ENCODE measurements at regions not wholly inside any gene's neighbourhood (a gene's known extent, or its start where the extent isn't known, plus 50 kb on each side); places are given as distances from the start of the nearest gene placed in this dataset.
A peak's percentile ranks its signal among the peaks of the same experiment; 100 is the strongest.

- Histone ChIP-seq H3K79me2 (ENCODE audit: insufficient read depth, low read length) (no peaks in the 10 kb centered on the region), H3K4me1 (ENCODE audit: insufficient read depth, low read length) (peaks cover 6% of the 10 kb centered on the region), H3K27me3 (ENCODE audit: insufficient read depth, low read length) (no peaks in the 10 kb centered on the region), H4K20me1 (ENCODE audit: insufficient read depth, low read length) (no peaks in the 10 kb centered on the region), H3K36me3 (ENCODE audit: insufficient read depth, low read length) (no peaks in the 10 kb centered on the region), H3K4me3 (ENCODE audit: insufficient read depth, low read depth, low read length) (peak overlapping the region; percentile 16), H3K27ac (ENCODE audit: low read depth, low read length) (peak overlapping the region; percentile 50), H2AFZ (ENCODE audit: low read depth, low read length) (peak overlapping the region; percentile 28), H3K4me2 (ENCODE audit: low read length) (peak overlapping the region; percentile 62), H3K9me3 (ENCODE audit: insufficient read depth, low read depth, low read length) (no peaks in the 10 kb centered on the region), H3K9ac (ENCODE audit: low read length) (no peak overlapping the region)
- FAIRE-seq (peak; percentile 37), DNase-seq (ENCODE audit: low read depth) (peak; percentile 57)
- no peaks in the 10 kb centered on the region for H3K9me3 Mint-ChIP-seq (ENCODE audit: unreplicated experiment)
- H3K4me3 Mint-ChIP-seq (ENCODE audit: unreplicated experiment): no peak overlapping the region
- H3K4me1 Mint-ChIP-seq (ENCODE audit: low read depth, unreplicated experiment): peaks cover 12% of the 10 kb centered on the region
- no peaks in the 10 kb centered on the region for H3K27me3 Mint-ChIP-seq (ENCODE audit: low read depth, unreplicated experiment)
- no peaks in the 10 kb centered on the region for H3K36me3 Mint-ChIP-seq (ENCODE audit: low read depth, unreplicated experiment)
- TF ChIP-seq CTCF (IDR thresholded peaks at IDR 0.05; ENCODE audit: insufficient read depth, low read depth, low read length) (no peak), EZH2 (IDR thresholded peaks at IDR 0.05; ENCODE audit: insufficient read depth, low read length) (no peak)
- no peak overlapping the region for H3K27ac Mint-ChIP-seq (ENCODE audit: unreplicated experiment)
Measured at GRCh38 chr11:26842478-26843282, 120.8 kb upstream of the SLC5A12 start.

GRCh38 chr11:26843539-26843938 lies 121.7 kb upstream of the SLC5A12 start:
- H3K9me3 Mint-ChIP-seq (ENCODE audit: unreplicated experiment): no peaks in the 10 kb centered on the region
- H3K27ac ChIP-seq (ENCODE audit: low read depth, low read length): no peak overlapping the region
- FAIRE-seq: peak; percentile 23

More at GRCh38 chr11:26843539-26843938, 121.7 kb upstream of the SLC5A12 start:
- H3K36me3 Mint-ChIP-seq (ENCODE audit: low read depth, unreplicated experiment): no peaks in the 10 kb centered on the region
- H3K9ac ChIP-seq (ENCODE audit: low read length): no peak overlapping the region
- no peaks in the 10 kb centered on the region for H3K9me3 ChIP-seq (ENCODE audit: insufficient read depth, low read depth, low read length)
- H3K4me3 Mint-ChIP-seq (ENCODE audit: unreplicated experiment): no peak overlapping the region
- H3K4me1 ChIP-seq (ENCODE audit: insufficient read depth, low read length): peaks cover 6% of the 10 kb centered on the region
- DNase-seq (ENCODE audit: low read depth): no peak
- H3K4me1 Mint-ChIP-seq (ENCODE audit: low read depth, unreplicated experiment): peaks cover 12% of the 10 kb centered on the region
- H3K4me2 ChIP-seq (ENCODE audit: low read length): no peak overlapping the region
- TF ChIP-seq CTCF (IDR thresholded peaks at IDR 0.05; ENCODE audit: insufficient read depth, low read depth, low read length): no peak
- TF ChIP-seq EZH2 (IDR thresholded peaks at IDR 0.05; ENCODE audit: insufficient read depth, low read length): no peak
- H3K4me3 ChIP-seq (ENCODE audit: insufficient read depth, low read depth, low read length): no peak overlapping the region
- no peaks in the 10 kb centered on the region for H3K27me3 ChIP-seq (ENCODE audit: insufficient read depth, low read length)
- H3K27ac Mint-ChIP-seq (ENCODE audit: unreplicated experiment): no peak overlapping the region
- no peaks in the 10 kb centered on the region for H3K27me3 Mint-ChIP-seq (ENCODE audit: low read depth, unreplicated experiment)
- H3K36me3 ChIP-seq (ENCODE audit: insufficient read depth, low read length): no peaks in the 10 kb centered on the region
- no peaks in the 10 kb centered on the region for H4K20me1 ChIP-seq (ENCODE audit: insufficient read depth, low read length)
- H3K79me2 ChIP-seq (ENCODE audit: insufficient read depth, low read length): no peaks in the 10 kb centered on the region
- no peak overlapping the region for H2AFZ ChIP-seq (ENCODE audit: low read depth, low read length)

Data from astrocyte (in vitro differentiated cells and primary cell).